ENCODE measurements at regions not wholly inside any gene's neighbourhood (a gene's known extent, or its start where the extent isn't known, plus 50 kb on each side); places are given as distances from the start of the nearest gene placed in this dataset.

DNA sequence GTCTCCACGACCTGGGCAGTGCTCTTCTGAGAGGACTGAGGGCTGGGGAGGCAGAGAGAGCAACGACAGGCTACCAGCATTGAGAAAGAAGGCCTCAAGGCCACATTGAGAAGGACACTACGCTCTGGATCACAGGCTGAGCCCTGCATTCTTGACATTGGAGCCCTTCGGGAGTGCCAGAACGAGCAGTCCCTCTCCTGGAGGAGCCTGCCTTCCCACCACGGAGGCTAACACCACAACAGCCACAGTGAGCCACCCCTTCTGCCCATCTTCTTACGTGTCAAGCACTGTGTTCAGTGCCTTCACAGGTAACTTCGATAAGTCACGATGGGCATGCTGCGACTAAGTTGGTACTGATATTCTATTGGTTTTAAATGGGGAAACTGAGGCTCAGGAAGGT lies 267.8 kb downstream of the RPS24 start:
- no peak for DNase-seq

DNA sequence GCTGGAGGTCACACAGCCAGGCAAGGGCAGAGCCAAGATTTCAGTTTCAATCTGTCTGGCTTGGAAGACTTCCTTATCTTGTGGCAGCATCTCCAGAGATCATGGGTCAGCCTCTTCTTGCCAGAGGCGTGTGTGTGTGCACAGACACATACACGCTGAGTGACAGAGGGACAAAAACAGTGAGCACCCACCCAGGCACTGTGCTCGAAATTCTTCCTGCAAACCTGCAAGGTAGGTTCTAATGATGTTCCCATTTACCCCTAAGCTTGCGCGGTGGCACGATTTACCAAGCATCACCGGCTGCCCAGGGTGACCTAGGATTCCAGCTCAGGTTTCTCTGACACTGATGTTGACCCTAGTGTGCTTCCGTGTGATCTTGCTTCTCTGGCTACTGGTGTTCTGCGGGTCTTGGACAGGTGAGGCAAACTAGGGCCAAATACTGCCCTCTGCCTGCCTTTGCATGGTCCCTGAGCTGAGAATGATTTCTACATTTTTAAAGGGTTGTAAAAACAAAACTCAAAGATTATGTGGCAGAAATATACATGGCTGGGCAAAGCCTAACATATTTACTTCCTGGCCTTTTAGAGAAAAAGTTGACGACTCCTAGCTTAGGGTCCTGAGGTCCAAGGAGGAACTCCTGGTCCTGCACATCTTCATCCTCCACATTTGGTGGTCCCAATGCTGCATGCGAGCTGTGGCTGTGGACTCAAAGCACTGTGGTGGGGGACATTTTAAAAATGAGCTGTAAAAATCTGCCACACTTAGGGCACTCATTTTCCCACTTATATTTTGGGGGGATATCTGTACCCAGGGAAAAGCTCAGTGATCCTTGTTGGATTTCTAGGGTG lies 268.5 kb downstream of the RPS24 start:
- no peak for DNase-seq

DNA sequence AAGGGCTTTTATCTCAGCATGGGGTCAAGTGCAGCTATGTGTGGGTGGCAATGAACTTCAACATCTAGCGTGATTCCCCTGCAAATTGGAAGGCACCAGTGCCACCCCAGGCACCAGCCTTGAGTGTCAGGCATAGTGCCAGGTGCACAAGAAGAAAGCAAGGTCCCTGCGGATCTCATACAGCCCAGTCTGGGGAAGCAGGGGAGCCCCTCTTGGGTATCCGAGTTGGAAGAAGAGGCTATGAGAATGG lies 269.0 kb downstream of the RPS24 start:
- no peak for DNase-seq

DNA sequence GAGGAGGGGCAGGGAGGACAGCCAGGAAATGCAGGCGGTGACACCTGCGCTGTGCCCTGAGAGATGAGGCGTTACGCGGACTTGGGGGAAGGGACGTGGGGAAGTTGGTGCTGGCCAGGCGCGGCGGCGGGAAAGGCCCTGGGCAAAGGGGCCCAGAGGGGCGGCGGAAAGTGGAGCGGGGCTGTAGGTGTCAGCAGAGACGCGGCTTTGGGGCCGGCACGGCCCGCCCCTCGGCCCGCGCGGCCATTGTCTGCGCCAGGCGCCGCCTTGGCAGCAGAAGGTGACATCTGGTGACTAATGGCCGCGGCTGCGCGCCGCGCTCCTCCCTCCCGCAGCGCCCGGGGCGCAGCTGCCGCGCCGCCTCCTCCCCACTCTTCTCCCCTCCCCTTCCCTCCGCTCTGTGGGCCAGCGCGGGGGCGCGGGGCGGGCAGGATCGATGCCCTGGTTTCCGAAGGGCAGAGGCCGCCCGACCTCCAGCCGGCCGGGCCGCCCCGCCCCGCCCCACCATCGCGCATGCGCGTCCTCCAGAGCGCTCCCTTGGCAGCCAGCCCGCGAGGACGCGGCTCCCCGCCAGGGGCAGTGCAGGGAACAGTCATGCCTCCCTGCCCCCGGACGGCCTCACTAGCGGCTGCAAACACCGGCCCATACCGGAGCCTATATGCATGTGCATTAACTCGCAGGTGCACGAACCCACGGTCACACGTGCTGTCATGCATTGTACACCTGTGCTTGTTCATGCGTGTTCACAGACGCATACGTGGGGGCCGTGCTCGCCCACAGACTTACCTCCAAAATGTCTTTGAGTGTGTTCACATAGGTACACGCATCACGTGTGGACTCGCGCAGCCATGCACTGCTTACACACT lies 269.6 kb downstream of the RPS24 start:
- peak; percentile 93 for DNase-seq

GRCh38 chr10:78304091-78305045 lies 270.7 kb downstream of the RPS24 start:
- DNase-seq = no peak

- no peak for DNase-seq
Observed at GRCh38 chr10:78305311-78305710, 271.6 kb downstream of the RPS24 start.

GRCh38 chr10:78306358-78306757 lies 272.7 kb downstream of the RPS24 start:
- no peak for DNase-seq

DNA sequence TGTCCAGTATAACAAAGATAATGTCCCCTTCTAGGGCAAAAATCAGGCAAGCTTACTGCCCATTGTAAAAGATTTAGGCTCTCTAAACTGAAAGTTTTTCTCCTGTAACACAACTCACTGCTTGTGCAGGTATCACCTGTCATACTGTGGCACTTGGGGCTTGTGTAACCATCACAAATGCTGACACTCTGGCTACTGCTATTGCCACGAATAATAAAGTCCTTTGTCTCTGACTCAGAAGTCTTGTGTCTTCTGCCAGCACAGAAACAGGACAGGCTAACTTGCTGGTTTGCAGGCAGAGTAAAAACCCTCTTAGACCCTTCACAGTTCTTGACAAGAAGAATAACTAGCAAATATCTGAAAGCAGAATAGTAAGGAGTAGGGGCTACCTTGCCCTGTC lies 273.9 kb downstream of the RPS24 start:
- DNase-seq = no peak

DNA sequence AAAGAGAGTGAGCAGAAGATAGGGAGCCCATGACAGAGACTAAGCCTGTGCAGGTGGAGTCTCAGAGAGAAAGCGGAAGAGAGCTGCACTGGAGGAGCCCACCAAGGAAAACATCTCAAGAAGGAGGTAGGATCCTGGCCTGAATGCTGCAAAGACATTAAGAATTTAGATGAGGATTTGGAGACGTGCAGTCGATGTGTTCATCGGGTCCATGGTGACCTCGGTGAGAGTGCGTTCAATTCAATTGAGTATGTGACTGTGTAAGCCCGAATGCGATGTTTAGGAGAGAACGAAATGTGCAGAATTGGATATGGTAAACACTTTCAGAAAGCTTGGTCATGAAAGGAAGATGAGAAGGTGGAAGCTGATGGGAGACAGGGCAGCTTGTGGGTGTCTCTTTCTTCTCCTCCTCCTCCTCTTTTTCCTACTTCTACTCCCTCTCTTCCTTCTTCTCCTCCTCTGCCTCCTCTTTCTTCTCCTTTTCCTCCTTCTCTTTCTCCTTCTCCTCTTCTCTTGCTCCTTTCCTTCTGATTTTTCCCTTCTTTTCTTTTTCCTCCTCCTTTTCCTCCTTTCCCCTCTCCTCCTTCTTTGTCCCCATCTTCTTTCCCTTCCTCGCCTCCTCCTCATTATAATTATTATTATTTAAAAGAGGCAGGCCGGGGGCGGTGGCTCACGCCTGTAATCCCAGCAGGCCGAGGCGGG lies 276.0 kb downstream of the RPS24 start:
- no peak for DNase-seq

DNA sequence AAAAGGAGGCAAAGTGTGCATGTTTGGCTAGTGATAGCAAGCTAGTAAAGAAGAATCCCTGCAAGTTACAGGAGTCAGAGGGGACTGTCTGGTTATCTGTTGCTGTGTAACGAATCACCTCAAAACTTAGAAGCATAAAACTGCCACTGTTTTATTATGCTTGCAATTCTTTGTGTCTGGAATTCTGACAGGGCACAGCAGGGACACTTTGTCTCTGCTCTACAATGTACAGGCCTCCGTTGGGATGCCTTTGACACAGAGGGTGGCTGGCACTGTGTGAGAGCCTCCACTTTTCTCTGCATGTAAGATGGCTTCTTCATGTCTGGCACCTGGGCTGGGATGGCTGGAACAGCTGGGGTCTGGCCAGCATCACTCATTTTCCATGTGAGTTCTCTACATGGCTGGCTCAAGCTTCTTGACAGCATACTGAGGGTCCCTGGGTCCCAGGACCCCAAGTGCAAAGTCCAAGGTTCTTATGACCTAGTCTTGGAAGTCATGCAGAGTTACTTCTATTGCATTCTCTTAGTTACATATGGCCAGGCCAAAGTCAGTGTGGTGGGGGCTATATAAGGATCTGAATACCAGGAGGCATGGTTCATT lies 276.9 kb downstream of the RPS24 start:
- DNase-seq = no peak

DNA sequence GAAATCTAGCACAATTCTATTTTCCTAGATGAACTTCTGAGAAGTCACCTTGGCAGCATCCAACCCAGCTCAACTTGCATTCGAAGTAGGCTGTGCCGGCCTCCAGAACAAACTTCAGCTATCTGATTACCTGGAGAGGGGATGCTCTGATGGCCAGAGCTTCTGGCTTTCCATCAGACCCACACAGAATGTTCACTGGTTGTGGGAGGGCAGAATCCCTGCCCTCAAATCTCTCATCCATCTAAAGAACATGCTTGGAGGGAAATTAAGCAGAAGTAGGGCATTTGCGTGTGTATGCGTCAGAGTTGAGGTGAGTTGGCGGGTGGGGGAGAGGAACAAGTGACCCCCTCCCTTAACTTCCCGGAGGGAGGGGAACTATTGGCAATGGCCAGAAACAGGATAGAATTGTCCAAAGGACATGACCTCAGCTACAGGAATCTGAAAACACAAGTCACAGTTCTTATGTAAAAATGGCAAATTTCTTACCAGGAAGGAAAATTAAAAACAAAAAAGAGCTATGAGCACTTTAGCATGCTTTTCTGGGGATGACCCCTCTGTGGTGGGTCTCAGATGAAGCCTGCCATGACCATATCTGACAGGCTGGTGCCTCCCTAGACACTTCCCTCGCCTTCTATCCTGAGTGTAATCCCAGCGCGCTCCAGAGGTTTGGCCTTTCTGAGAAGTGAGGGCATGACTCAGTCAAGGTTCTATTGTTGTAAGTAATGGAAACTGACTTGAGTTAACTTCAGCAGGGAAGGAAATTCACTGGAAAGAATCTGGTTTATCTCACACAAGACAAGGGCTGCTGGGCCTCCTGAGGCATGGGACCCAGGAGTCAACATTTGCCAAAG lies 278.8 kb downstream of the RPS24 start:
- DNase-seq = peak; percentile 28

DNA sequence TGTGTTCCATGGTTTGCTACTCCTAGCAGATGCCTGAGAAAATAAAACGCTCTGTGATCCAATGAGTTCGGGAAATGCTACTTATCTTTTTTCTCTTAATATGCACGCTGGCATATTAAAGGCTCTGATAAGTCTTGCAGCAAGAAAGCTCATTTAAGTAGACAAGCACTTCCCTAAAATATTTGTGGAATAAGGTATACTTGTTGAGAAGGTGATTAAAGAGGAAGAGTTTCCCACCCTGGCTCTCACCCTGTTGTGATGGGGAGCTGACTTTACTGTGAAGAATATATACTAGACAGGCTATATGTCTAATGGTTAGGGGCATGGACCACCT lies 279.4 kb downstream of the RPS24 start:
- DNase-seq = no peak

GRCh38 chr10:78313636-78314035 lies 280.0 kb downstream of the RPS24 start:
- no peak for DNase-seq

GRCh38 chr10:78314651-78315050 lies 281.0 kb downstream of the RPS24 start:
- no peak for DNase-seq

GRCh38 chr10:78316451-78316931 lies 282.8 kb downstream of the RPS24 start:
- DNase-seq = peak; percentile 47

DNA sequence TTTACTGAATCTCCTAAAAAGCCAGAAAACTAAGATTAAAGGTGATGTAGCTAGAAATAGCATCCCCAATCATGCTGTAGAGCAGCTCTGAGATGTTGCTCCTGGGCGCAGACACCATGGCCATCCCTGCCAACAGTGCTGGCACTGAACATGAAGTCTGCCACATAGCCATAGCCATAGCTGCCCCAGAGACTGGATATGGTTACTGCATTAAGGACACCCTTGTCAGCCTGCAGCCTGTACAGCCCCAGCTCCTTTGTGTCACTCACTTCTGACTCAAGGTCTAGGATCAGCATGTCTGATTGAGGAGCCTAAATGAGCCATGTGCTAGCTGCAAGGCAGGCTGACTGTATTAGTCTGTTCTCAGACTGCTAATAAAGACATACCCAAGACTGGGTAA lies 284.6 kb downstream of the RPS24 start:
- DNase-seq = no peak

DNA sequence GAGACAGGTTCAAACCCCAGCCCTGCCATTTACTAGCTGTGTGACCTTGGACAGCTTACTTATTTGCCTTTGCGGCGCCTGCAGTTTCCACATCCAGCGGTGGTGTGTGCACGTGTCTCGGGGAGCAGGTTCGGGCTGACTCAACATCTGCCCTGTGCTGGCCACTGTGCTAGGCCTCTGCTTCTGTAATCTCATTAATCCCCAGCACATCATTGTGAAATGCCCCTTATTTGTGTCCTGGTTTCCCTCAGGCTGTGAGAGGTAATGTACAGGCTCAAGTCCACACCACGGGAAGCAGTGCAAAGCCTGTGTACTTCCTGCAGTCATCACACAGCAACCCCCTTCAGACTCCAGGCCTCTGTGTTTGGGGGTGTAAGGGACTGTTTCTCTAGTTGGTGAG lies 285.7 kb downstream of the RPS24 start:
- no peak for DNase-seq

DNA sequence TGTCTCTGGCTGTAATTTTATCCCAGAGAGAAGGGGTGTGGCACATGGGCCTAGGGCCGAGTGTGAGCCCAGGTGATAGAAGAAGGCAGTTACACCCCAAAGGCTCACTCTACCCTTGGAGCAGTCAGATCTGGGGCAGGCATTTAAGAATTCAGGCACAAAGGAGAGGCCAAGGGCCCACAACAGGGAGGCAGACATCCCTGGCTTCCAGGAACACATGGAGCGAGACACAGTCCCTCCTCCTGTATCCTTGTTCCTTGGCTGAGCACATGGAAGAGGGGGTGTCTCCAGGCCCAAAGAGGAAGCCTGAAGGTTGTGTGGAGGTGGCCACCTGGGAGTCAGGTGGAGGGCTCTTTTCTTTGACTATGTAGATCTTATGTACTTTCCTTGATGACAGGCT lies 286.2 kb downstream of the RPS24 start:
- DNase-seq = no peak

DNA sequence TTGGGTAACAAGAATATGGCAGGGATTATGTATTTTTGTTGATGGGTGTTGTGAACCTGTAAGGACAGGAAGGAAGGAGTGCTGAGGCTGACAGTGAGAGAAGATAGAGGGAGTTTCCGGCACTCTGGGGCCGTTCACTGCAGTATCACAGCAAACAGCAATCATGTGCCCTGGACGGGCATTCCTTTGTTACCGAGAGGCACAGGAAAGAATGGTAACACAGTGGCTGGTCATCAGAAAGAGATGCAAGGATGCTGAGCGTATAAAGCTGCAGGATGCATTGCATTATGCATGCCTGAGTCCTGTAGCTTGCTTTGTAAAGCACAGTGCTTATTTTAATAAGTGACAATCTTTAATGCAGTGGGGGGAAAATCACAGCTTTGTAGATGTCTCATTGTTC lies 286.8 kb downstream of the RPS24 start:
- DNase-seq = no peak

DNA sequence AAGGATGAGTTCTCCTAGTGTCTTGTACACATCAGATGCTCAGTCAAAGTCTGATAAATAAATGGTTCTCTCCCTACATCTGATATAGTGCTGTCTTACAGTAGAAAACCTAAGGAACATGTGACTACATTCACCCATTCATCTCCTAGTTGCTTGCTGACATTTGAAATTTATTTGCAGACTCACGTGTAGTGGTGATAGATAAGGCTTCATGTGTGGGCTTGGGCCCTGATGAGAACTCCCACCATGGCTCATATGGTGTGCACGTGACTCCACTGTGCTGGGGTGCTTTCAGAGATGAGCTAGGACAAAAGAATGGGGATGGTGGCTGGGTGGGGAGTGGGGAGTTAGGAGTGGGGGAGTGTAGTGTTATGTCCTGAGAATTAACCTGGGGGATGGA lies 287.3 kb downstream of the RPS24 start:
- no peak for DNase-seq

DNA sequence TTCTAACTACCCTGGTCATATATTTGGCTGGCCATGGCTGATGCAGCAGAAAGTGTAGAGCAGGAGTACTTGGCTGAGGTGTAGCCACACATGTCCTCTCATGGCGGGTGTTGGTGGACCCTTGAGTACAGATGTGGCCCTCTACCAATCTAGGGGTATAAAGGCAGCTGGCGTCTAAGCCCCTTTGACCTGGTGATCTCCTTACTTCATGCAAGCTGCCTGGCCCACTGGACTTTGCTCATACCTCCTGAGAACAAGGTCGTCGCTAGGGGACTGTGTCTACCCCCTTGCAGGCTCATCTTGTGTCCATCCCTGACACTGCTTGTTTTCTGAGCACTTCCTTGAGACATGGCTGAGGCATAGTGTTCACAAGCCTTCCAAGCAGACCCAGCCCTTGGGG lies 287.8 kb downstream of the RPS24 start:
- no peak for DNase-seq
